H9 (cell line): ENCODE measurements at regions not wholly inside any gene's neighbourhood (a gene's known extent, or its start where the extent isn't known, plus 50 kb on each side); places are given as distances from the start of the nearest gene placed in this dataset.

Experiments
- DNase-seq: peaks from one replicate; pipeline ENCODE4 v3.0.0-alpha.2; 2017
- H2AFZ ChIP-seq: one replicate; pipeline ENCODE4 v1.6.1; 2013; ENCODE audit warnings: mild to moderate bottlenecking, low read length, control low read depth, moderate library complexity
- H2AK5ac ChIP-seq: 2 replicates; pipeline ENCODE4 v1.6.1; 2013; ENCODE audit warnings: low read length, control low read depth, mixed read lengths; ENCODE audit not compliant: insufficient read length
- H2BK120ac ChIP-seq: one replicate; pipeline ENCODE4 v1.6.1; 2013; ENCODE audit warnings: low read depth, mild to moderate bottlenecking, low read length, control low read depth, inconsistent platforms; ENCODE audit not compliant: poor library complexity, severe bottlenecking
- H2BK12ac ChIP-seq: 2 replicates; pipeline ENCODE4 v1.6.1; 2013; ENCODE audit warnings: low read length, control low read depth, mixed read lengths, low read depth; ENCODE audit not compliant: insufficient read length
- H2BK15ac ChIP-seq: 2 replicates; pipeline ENCODE4 v1.6.1; 2013; ENCODE audit warnings: low read depth, low read length, control low read depth
- H2BK20ac ChIP-seq: one replicate; pipeline ENCODE4 v1.6.1; 2013; ENCODE audit warnings: low read depth, mild to moderate bottlenecking, low read length, control low read depth, inconsistent platforms; ENCODE audit not compliant: poor library complexity, severe bottlenecking
- H2BK5ac ChIP-seq: 2 replicates; pipeline ENCODE4 v1.6.1; 2013; ENCODE audit warnings: low read length, control low read depth, mixed read lengths; ENCODE audit not compliant: insufficient read length
- H3K14ac ChIP-seq: 2 replicates; pipeline ENCODE4 v1.6.1; 2013; ENCODE audit warnings: low read length, control low read depth; ENCODE audit not compliant: insufficient read depth
- H3K18ac ChIP-seq: 2 replicates; pipeline ENCODE4 v1.6.1; 2013; ENCODE audit warnings: low read depth, mild to moderate bottlenecking, mixed read lengths, low read length, control low read depth; ENCODE audit not compliant: insufficient read length
- H3K23ac ChIP-seq: 2 replicates; pipeline ENCODE4 v1.6.1; 2013; ENCODE audit warnings: low read length, control low read depth, mixed read lengths, low read depth; ENCODE audit not compliant: insufficient read length
- H3K23me2 ChIP-seq: 2 replicates; pipeline ENCODE4 v1.6.1; 2013; ENCODE audit warnings: low read depth, mild to moderate bottlenecking, mixed read lengths, low read length, control low read depth; ENCODE audit not compliant: insufficient read length, poor library complexity, severe bottlenecking
- H3K27ac ChIP-seq: 2 replicates; pipeline ENCODE4 v1.5.1; 2013; ENCODE audit warnings: low read length, control low read depth, mixed read lengths, low read depth; ENCODE audit not compliant: insufficient read length
- H3K27me3 ChIP-seq: 2 replicates; pipeline ENCODE4 v1.6.1; 2013; ENCODE audit warnings: low read length, control low read depth, inconsistent platforms; ENCODE audit not compliant: insufficient read depth
- H3K4ac ChIP-seq: 2 replicates; pipeline ENCODE4 v1.6.1; 2013; ENCODE audit warnings: low read depth, mild to moderate bottlenecking, control low read depth, inconsistent platforms, low read length, moderate library complexity
- H3K4me1 ChIP-seq: 2 replicates; pipeline ENCODE4 v1.6.1; 2013; ENCODE audit warnings: low read length, control low read depth, inconsistent platforms; ENCODE audit not compliant: insufficient read depth
- H3K4me2 ChIP-seq: 2 replicates; pipeline ENCODE4 v1.6.1; 2013; ENCODE audit warnings: low read length, control low read depth, mixed read lengths; ENCODE audit not compliant: insufficient read length, insufficient read depth
- H3K56ac ChIP-seq: 2 replicates; pipeline ENCODE4 v1.6.1; 2013; ENCODE audit warnings: low read depth, mild to moderate bottlenecking, mixed read lengths, low read length, control low read depth; ENCODE audit not compliant: insufficient read length
- H3K79me1 ChIP-seq: 2 replicates; pipeline ENCODE4 v1.6.1; 2013; ENCODE audit warnings: low read depth, mild to moderate bottlenecking, moderate library complexity, low read length, control low read depth, inconsistent platforms; ENCODE audit not compliant: insufficient read depth, poor library complexity, severe bottlenecking
- H3K79me2 ChIP-seq: 2 replicates; pipeline ENCODE4 v1.6.1; 2013; ENCODE audit warnings: low read length, control low read depth, inconsistent platforms; ENCODE audit not compliant: insufficient read depth
- H3K9ac ChIP-seq: 2 replicates; pipeline ENCODE4 v1.6.1; 2013; ENCODE audit warnings: low read length, control low read depth, mixed read lengths; ENCODE audit not compliant: insufficient read length; ENCODE audit errors: extremely low read depth
- H3K9me3 ChIP-seq: one replicate; pipeline ENCODE4 v1.6.1; 2013; ENCODE audit warnings: low read depth, low read length, inconsistent platforms; ENCODE audit not compliant: control insufficient read depth
- H3T11ph ChIP-seq: one replicate; pipeline ENCODE4 v1.6.1; 2013; ENCODE audit warnings: mild to moderate bottlenecking, low read length, control low read depth, inconsistent platforms
- H4K20me1 ChIP-seq: one replicate; pipeline ENCODE4 v1.6.1; 2013; ENCODE audit not compliant: control insufficient read depth, insufficient read length, insufficient read depth
- H4K5ac ChIP-seq: 2 replicates; pipeline ENCODE4 v1.6.1; 2013; ENCODE audit warnings: low read depth, mild to moderate bottlenecking, mixed read lengths, low read length, control low read depth; ENCODE audit not compliant: insufficient read length
- H4K8ac ChIP-seq: replicated peaks from 2 replicates; pipeline ENCODE4 v1.6.1; 2013; ENCODE audit warnings: low read length, control low read depth, mixed read lengths, low read depth; ENCODE audit not compliant: insufficient read length
- H4K91ac ChIP-seq: 2 replicates; pipeline ENCODE4 v1.6.1; 2013; ENCODE audit warnings: low read depth, mild to moderate bottlenecking, moderate library complexity, mixed read lengths, low read length, control low read depth; ENCODE audit not compliant: insufficient read length
- H3K27ac Mint-ChIP-seq, 3 experiments: 2 replicates in 2 of 3; 3 replicates in 1 of 3; pipeline ENCODE4 v1.8.0; 2020 to 2021; ENCODE audit warnings: mixed read lengths in 3 of 3, mild to moderate bottlenecking in 1 of 3, moderate library complexity in 1 of 3
- H3K27me3 Mint-ChIP-seq: 2 replicates; pipeline ENCODE4 v1.8.0; 2021; ENCODE audit warnings: low read depth, mild to moderate bottlenecking, moderate library complexity, mixed read lengths
- H3K36me3 Mint-ChIP-seq, 3 experiments: 2 replicates in 2 of 3; 3 replicates in 1 of 3; pipeline ENCODE4 v1.8.0; 2020 to 2021; ENCODE audit warnings: low read depth in 3 of 3, mixed read lengths in 3 of 3; ENCODE audit not compliant: insufficient read depth in 1 of 3
- H3K4me1 Mint-ChIP-seq, 2 experiments: 2 replicates each; pipeline ENCODE4 v1.8.0; 2020; ENCODE audit warnings: mixed read lengths in 2 of 2
- H3K4me3 Mint-ChIP-seq, 2 experiments: 2 replicates in 1 of 2; 3 replicates in 1 of 2; pipeline ENCODE4 v1.8.0; 2020 to 2021; ENCODE audit warnings: mild to moderate bottlenecking in 2 of 2, mixed read lengths in 2 of 2, moderate library complexity in 1 of 2
- H3K9me3 Mint-ChIP-seq, 2 experiments: 2 replicates in 1 of 2; 3 replicates in 1 of 2; pipeline ENCODE4 v1.8.0; 2020; ENCODE audit warnings: mild to moderate bottlenecking in 2 of 2, mixed read lengths in 2 of 2, moderate library complexity in 1 of 2
- WGBS: extraction: QIAGEN DNeasy Blood & Tissue Kit; methylation state at CpG from one replicate; pipeline ENCODE4 v1.1.7; 2013; ENCODE audit warnings: missing lambda C conversion rate, low lambda C conversion rate, mixed read lengths; ENCODE audit not compliant: insufficient read length; ENCODE audit errors: extremely low coverage; 5-methylcytosine and 5-hydroxymethylcytosine counted together
- TF ChIP-seq, protein P1 (sequence below): fragments of 200-600 bp; sonication (generic); conservative IDR thresholded peaks from 3 replicates; pipeline ENCODE4 v1.8.0; 2021; ENCODE audit warnings: antibody characterized with exemption, mild to moderate bottlenecking

DNA sequence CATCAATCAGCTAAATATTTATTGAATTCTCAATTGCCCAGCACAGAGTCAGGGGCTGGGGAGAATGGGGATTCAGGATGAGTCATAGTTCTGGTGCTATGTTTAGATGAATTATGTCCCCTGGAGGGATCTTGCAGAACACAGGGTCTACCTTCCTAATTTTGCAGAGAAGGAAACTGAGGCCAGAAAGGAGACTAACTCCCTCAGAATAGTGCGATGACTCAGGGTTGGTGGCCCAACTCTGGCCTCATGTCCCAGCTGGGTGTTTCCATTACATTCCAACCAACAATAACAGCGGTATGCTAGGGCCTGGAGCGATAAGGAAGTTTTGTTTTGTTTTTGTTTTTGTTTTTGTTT lies 270.9 kb downstream of the TLE3 start:
- TF ChIP-seq, protein P1, sequence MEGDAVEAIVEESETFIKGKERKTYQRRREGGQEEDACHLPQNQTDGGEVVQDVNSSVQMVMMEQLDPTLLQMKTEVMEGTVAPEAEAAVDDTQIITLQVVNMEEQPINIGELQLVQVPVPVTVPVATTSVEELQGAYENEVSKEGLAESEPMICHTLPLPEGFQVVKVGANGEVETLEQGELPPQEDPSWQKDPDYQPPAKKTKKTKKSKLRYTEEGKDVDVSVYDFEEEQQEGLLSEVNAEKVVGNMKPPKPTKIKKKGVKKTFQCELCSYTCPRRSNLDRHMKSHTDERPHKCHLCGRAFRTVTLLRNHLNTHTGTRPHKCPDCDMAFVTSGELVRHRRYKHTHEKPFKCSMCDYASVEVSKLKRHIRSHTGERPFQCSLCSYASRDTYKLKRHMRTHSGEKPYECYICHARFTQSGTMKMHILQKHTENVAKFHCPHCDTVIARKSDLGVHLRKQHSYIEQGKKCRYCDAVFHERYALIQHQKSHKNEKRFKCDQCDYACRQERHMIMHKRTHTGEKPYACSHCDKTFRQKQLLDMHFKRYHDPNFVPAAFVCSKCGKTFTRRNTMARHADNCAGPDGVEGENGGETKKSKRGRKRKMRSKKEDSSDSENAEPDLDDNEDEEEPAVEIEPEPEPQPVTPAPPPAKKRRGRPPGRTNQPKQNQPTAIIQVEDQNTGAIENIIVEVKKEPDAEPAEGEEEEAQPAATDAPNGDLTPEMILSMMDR: no peak
- Histone ChIP-seq H3K14ac (no peak overlapping the region), H3K23ac (no peak overlapping the region), H3K18ac (no peak overlapping the region), H3K56ac (no peak overlapping the region), H2BK15ac (no peak overlapping the region), H2BK12ac (no peak overlapping the region), H3K4ac (no peak overlapping the region), H2AFZ (no peak overlapping the region), H4K5ac (no peak overlapping the region), H3K79me1 (no peaks in the 10 kb centered on the region), H2BK120ac (no peak overlapping the region), H4K91ac (no peak overlapping the region), H2BK20ac (no peak overlapping the region), H2BK5ac (no peak overlapping the region), H2AK5ac (no peak overlapping the region), H3K79me2 (no peaks in the 10 kb centered on the region), H3K23me2 (no peaks in the 10 kb centered on the region), H4K8ac (no peak overlapping the region), H3K27ac (no peak overlapping the region), H3T11ph (no peak overlapping the region), H3K9ac (no peak overlapping the region), H3K27me3 (no peaks in the 10 kb centered on the region), H3K4me1 (no peaks in the 10 kb centered on the region), H4K20me1 (no peaks in the 10 kb centered on the region), H3K4me2 (no peak overlapping the region), H3K9me3 (no peaks in the 10 kb centered on the region)
- peaks cover 25 to 26% of the 10 kb centered on the region in 2 experiments for H3K4me1 Mint-ChIP-seq
- no peak for DNase-seq
- no peaks in the 10 kb centered on the region; a peak in 1 of 5 replicates for H3K9me3 Mint-ChIP-seq
- H3K36me3 Mint-ChIP-seq: no peaks in the 10 kb centered on the region; a peak in 2 of 7 replicates
- H3K27ac Mint-ChIP-seq: no peak overlapping the region
- H3K27me3 Mint-ChIP-seq: peaks cover 23% of the 10 kb centered on the region
- no peak overlapping the region for H3K4me3 Mint-ChIP-seq
- no CpG with 5 or more reads among the region's 3 CpGs for WGBS
